ENCODE measurements at regions not wholly inside any gene's neighbourhood (a gene's known extent, or its start where the extent isn't known, plus 50 kb on each side); places are given as distances from the start of the nearest gene placed in this dataset.

GRCh38 chr1:221994274-221994698 is 252.4 kb upstream of the DUSP10 start:
- Histone ChIP-seq H3K4ac (ENCODE audit: low read depth, low read length) (no peak overlapping the region), H2BK5ac (ENCODE audit: insufficient read length, low read length) (no peak overlapping the region), H2AFZ (ENCODE audit: low read length) (no peak overlapping the region), H2BK15ac (ENCODE audit: low read depth, low read length) (no peak overlapping the region), H3K9ac (ENCODE audit: extremely low read depth, insufficient read length, low read length) (no peak overlapping the region), H3K79me1 (ENCODE audit: insufficient read depth, low read depth, low read length, poor library complexity, severe bottlenecking) (no peaks in the 10 kb centered on the region), H3K9me3 (ENCODE audit: control insufficient read depth, low read depth, low read length) (no peaks in the 10 kb centered on the region), H3K79me2 (ENCODE audit: insufficient read depth, low read length) (no peaks in the 10 kb centered on the region), H4K20me1 (ENCODE audit: control insufficient read depth, insufficient read depth, insufficient read length) (no peaks in the 10 kb centered on the region), H3K23me2 (ENCODE audit: insufficient read length, low read depth, low read length, poor library complexity, severe bottlenecking) (no peaks in the 10 kb centered on the region), H2AK5ac (ENCODE audit: insufficient read length, low read length) (no peak overlapping the region), H3K4me1 (ENCODE audit: insufficient read depth, low read length) (no peaks in the 10 kb centered on the region), H2BK20ac (ENCODE audit: low read depth, low read length, poor library complexity, severe bottlenecking) (no peak overlapping the region), H2BK12ac (ENCODE audit: insufficient read length, low read depth, low read length) (no peak overlapping the region), H4K8ac (replicated peaks; ENCODE audit: insufficient read length, low read depth, low read length) (no peak overlapping the region), H2BK120ac (ENCODE audit: low read depth, low read length, poor library complexity, severe bottlenecking) (no peak overlapping the region), H3K4me2 (ENCODE audit: insufficient read depth, insufficient read length, low read length) (no peak overlapping the region), H4K91ac (ENCODE audit: insufficient read length, low read depth, low read length) (no peak overlapping the region), H3K27ac (ENCODE audit: insufficient read length, low read depth, low read length) (no peak overlapping the region), H3T11ph (ENCODE audit: low read length) (no peak overlapping the region), H3K18ac (ENCODE audit: insufficient read length, low read depth, low read length) (no peak overlapping the region), H3K23ac (ENCODE audit: insufficient read length, low read depth, low read length) (no peak overlapping the region), H4K5ac (ENCODE audit: insufficient read length, low read depth, low read length) (no peak overlapping the region), H3K14ac (ENCODE audit: insufficient read depth, low read length) (no peak overlapping the region), H3K27me3 (ENCODE audit: insufficient read depth, low read length) (no peaks in the 10 kb centered on the region), H3K56ac (ENCODE audit: insufficient read length, low read depth, low read length) (no peak overlapping the region)
- no peak for DNase-seq
- no peak overlapping the region for H3K4me3 Mint-ChIP-seq
- H3K9me3 Mint-ChIP-seq: no peaks in the 10 kb centered on the region
- H3K27me3 Mint-ChIP-seq (ENCODE audit: low read depth): no peaks in the 10 kb centered on the region
- no peak overlapping the region for H3K27ac Mint-ChIP-seq
- H3K36me3 Mint-ChIP-seq (ENCODE audit: insufficient read depth in 1 of 3, low read depth in 3 of 3): no peaks in the 10 kb centered on the region
- TF ChIP-seq CTCF (conservative IDR thresholded peaks at IDR 0.05): no peak
- peaks cover 15 to 17% of the 10 kb centered on the region in 2 experiments for H3K4me1 Mint-ChIP-seq
